ENCODE measurements at regions not wholly inside any gene's neighbourhood (a gene's known extent, or its start where the extent isn't known, plus 50 kb on each side); places are given as distances from the start of the nearest gene placed in this dataset.
"Not testable (repeated sequence)": the region's sequence is repeated elsewhere in the genome, so short reads cannot be mapped to it uniquely, and the experiment has no call there.

DNA sequence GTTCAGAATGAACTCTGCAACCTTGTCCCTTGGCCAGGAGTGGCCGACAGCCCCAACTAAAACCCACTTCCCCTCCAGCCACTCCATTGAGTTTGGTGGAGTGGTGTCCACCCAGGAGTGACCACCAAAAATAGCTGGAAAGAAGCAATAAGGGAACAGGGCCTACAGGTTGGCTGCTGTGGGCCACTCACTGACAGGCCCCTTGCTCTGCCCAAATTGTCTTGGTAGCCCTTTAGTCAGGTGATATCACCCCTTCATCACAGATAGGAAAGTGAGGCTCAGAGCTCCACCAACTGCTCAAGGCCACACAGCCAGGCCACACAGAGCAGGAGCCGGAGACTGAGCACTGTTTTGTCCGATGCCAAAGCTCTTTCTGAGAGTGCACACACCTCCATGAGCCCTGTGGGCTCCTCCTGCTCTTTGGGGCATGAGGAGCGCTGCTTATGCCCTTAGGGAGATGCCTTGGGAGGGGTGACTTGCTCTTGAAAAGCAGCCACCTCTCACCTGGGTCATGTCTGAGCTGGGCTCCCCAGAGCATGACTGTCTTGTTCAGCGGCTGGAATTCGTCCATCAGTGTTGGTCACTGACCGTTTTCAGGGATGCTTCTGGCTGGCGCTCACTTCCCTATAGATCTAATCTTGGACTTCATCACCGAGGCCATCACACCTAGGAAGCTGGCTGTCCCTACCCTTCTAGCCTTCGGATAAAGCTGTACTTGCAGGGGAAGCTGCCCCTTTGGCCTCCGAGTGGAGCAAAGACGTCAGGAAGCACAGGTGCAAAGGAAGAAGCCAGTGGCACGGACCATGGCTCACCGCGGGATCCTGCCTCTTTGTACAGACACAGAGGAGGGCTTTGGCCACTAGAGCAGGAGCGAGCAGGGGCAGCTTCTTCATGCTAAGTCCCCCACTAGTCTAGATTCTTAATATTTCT, 186.0 kb upstream of the ZNF469 start:
- DNase-seq (ENCODE audit: low spot score) (no peak), ATAC-seq (no peak)

GRCh38 chr16:88197481-88198456, 185.0 kb upstream of the ZNF469 start:
- DNase-seq (ENCODE audit: low spot score): no peak
- intact Hi-C loops (cut with DNase I): no loop called here
- ATAC-seq: no peak

More for the DNA sequence above, 186.0 kb upstream of the ZNF469 start:
- intact Hi-C loops (cut with DNase I): no loop called here

DNA sequence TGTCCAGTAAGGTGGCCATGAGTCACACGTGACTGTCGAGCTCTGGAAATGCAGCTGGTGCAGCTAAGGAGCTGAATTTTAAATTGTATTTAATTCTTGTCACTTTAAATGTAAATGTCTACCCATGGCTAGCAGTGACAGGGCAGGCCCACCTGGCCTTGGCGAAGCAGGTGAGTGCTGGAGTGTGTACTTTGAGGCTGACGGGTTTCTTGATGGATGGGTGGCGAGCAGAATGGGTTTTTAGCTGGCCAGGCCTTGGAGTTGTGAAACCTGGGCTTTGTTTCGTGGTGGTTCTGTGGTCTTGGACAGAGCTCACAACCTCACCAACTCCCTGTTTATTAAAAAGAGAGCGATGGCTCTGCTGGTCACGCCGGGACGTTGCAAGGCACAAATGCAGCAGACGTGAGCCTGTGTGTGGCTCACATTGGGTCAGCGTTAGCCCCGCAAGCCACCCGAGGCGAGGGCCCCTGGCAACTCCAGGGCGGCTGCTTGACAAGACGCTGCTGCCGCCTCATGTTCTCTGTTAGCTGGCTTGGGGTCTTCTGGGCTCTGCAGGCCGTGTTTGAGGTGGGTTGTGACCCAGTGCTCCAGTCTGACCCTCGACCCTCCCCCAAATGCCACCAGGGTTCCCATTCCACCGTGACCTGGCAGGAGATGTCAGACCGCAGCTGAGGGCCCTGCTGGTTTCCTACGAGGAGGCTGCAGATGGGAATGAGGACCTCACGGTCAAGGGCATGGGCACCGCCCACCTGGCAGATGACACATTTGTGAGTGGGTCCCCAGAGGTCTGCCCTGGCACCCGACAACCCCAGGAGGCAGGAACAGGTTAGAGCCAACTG, 184.1 kb upstream of the ZNF469 start:
- DNase-seq (ENCODE audit: low spot score); ATAC-seq; intact Hi-C loops (cut with DNase I): not testable (repeated sequence)

GRCh38 chr16:88199296-88200153, 183.2 kb upstream of the ZNF469 start:
- DNase-seq (ENCODE audit: low spot score); ATAC-seq; intact Hi-C loops (cut with DNase I): not testable (repeated sequence)

DNA sequence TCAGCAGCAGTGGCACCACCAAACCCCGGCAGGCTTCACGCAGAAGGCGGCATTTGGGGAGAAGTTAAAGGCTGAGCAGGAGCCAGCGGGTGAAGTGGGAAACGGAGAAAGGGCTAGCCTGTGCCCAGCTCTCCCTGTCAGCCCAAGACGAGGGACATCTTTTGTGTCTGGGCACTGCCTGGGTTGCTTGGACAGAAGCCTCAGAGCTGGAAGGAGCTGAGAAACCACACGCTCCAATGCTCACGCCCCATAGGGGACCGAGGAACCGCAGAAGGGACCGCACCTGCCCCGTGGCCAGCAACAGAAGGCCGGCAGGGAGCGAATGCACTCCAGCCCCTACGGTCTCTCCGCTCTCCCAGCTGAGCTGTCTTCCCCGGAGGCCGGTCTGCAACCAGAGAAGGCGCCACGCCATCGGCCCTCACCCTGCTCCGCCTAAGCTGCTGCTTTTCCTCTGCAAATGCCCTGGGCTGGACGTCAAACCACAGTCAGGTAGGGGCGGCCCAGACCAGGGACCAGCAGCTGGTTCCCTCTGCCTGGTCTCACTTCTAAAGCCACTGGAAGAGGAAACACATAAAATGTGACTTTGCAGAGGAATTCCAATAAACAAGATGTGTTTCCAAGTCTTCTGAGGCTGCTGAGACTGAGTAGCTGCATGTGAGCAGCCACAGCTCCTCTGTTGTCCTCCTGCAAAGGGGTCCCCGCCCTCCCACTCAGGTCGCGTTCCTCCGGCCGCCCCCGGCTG, 182.4 kb upstream of the ZNF469 start:
- DNase-seq (ENCODE audit: low spot score); intact Hi-C loops (cut with DNase I): not testable (repeated sequence)
- peak; percentile 35 for ATAC-seq

GRCh38 chr16:88200896-88201185, 181.9 kb upstream of the ZNF469 start:
- no peak for DNase-seq (ENCODE audit: low spot score)
- peak; percentile 48 for ATAC-seq
- intact Hi-C loops (cut with DNase I): no loop called here

DNA sequence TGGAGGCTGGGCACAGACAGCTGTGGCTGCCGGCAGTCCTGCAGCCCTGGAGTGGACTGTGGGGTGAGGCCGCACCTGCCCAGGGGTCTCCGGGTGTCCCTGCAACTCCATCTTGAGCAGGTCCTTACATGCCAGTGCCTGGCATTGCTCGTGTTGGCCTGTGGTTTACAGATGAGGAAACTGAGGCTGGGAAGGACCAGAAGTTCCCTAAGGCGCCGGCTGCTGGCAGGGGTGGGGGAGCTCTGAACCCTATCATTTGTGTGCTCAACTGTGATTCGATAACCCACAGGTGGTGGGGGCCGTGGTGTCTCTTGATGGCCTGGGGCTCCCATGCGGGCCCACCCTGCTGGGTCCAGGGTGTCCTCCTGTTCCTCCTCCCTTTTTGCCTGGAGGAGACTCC, 181.1 kb upstream of the ZNF469 start:
- ATAC-seq; intact Hi-C loops (cut with DNase I); DNase-seq (ENCODE audit: low spot score): not testable (repeated sequence)

GRCh38 chr16:88202207-88202745, 180.5 kb upstream of the ZNF469 start:
- intact Hi-C loops (cut with DNase I): no loop called here
- no peak for ATAC-seq
- DNase-seq (ENCODE audit: low spot score): no peak

DNA sequence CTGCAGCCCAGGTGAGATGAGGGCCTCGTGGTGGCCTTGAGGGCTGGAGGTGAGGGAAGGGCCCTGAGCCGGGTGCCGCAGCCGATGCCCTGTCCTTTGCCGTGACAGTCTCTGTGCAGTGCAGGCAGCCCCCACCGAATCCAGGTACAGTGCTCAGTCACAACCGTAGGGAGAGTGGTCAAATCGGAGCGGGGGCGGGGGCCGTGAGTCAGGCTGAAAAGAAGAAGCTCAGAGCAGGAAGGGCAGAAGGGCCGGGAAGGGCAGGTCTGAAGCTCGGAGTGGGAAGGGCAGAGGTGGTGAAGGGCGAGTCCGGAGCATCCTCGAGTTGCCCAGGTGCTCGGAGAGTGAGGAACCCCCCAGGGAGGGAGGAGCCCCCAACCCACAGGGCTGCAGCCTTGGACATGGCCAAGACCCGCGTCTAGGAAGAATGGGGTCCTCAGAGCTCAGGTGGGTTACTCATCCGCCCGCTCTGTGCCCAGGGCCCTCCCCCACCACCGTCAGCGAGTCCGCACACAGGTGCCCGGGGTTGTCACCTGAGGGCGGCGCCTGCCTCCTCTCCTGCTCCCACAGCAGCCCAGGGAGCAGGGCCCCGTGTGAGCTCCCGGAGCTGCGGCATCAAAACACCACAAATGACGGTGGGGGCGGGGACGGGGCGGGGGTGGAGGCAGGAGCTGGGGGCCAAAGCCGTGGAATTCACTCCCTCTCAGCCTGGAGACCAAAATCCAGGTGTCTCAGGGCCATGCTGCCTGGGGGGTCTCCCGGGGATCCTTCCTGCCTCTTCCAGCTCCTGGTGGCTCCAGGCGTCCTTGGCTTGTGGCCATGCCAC, 179.7 kb upstream of the ZNF469 start:
- intact Hi-C loops (cut with DNase I); DNase-seq (ENCODE audit: low spot score); ATAC-seq: not testable (repeated sequence)

GRCh38 chr16:88204131-88205110, 178.3 kb upstream of the ZNF469 start:
- ATAC-seq; intact Hi-C loops (cut with DNase I); DNase-seq (ENCODE audit: low spot score): not testable (repeated sequence)

- DNase-seq (ENCODE audit: low spot score); intact Hi-C loops (cut with DNase I); ATAC-seq: not testable (repeated sequence)
These were observed 177.3 kb upstream of the ZNF469 start for GRCh38 chr16:88205482-88205881.

DNA sequence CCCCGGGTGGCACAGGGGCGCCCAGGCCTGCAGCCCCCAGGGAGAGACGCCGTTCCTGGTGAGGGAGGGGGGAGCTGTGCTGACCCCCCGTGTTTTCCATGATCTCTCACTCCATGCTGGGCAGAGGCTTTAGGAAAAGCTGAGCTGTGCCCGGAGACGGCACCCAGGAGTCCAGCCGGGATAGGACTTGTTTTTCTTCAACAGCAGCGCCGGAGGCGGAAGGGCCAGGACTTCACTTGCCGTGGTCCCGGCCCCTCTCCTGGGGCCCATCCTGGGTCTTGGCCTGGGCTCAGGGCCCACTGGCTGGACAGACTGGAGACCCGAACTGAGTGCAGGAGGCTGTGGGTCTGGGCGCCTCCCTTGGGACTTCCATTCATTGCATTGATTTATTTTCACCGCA, 176.8 kb upstream of the ZNF469 start:
- intact Hi-C loops (cut with DNase I); DNase-seq (ENCODE audit: low spot score); ATAC-seq: not testable (repeated sequence)

- DNase-seq (ENCODE audit: low spot score): peak; percentile 15
- intact Hi-C loops (cut with DNase I); ATAC-seq: not testable (repeated sequence)
These were observed 176.2 kb upstream of the ZNF469 start for GRCh38 chr16:88206516-88206915.

- no peak for ATAC-seq
- intact Hi-C loops (cut with DNase I): no loop called here
- peak; percentile 23 for DNase-seq (ENCODE audit: low spot score)
These were observed 174.6 kb upstream of the ZNF469 start for GRCh38 chr16:88208112-88208511.

DNA sequence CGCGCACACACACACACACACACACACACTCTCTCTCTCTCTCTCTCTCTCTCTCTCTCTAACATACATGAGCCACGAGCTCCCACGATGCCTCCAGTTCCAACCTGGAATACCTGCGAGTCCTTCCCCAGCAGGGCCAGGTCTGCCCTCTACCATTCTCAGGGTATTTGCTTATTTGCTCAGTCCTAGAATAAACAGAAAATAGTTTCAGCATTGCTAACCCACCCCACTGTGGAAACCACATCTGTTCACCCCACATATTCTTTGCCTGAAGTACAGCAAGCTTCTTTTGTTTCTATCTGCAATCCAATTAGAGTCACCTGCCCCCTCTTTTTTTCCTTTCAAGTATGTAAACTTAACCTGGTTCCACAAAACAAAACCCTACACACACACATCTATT, 174.0 kb upstream of the ZNF469 start:
- ATAC-seq; intact Hi-C loops (cut with DNase I); DNase-seq (ENCODE audit: low spot score): not testable (repeated sequence)

Data from sciatic nerve (tissue), 2 donors.